Ramos (cell line): ENCODE measurements at regions not wholly inside any gene's neighbourhood (a gene's known extent, or its start where the extent isn't known, plus 50 kb on each side); places are given as distances from the start of the nearest gene placed in this dataset.
"Not testable (repeated sequence)": the region's sequence is repeated elsewhere in the genome, so short reads cannot be mapped to it uniquely, and the experiment has no call there.

Experiments used
- in situ Hi-C: fragments of 300-500 bp; cut with MboI; formaldehyde crosslinking; loops from one replicate; pipeline ENCODE4 v1.14.3; 2022; ENCODE audit warnings: low sequenced_read_pairs; ENCODE audit not compliant: unreplicated experiment

DNA sequence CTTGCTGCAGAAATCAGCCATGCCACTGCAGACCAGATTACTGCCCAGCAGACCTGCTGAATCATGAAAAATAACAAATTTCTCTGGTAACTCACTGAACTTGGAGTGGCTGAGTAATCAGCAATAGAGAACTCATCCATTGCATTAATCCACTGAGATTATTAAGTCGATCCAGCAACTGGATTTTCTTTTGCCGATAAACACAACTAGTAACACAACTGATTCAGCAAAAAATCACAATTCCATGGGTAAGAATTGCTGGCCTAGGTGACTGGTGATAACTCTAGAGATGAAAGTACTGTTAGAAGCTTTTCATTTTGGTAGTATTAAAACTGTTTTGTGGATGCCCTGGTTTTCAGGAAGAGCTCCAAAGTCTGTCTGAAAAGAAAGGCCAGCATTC is 214.5 kb downstream of the ETV1 start:
- in situ Hi-C loops = no loop called here

DNA sequence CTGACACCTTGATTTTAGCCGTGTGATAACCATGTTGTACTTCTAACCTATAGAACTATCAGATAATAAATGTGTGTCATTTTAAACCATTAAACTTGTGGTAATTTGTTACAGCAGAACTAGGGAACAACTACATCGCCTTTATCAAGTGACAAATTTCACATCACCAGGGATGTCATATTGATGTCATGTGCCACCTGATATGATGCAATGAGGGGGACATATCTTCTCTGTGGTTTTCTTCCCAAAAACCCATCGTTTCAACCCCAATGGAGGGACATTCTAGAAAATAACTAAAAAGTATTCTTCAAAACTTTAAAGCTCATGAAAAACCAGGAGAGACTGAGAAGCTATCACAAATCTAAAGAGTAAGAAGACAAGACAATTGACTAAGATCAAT is 212.2 kb downstream of the ETV1 start:
- in situ Hi-C loops = no loop called here

DNA sequence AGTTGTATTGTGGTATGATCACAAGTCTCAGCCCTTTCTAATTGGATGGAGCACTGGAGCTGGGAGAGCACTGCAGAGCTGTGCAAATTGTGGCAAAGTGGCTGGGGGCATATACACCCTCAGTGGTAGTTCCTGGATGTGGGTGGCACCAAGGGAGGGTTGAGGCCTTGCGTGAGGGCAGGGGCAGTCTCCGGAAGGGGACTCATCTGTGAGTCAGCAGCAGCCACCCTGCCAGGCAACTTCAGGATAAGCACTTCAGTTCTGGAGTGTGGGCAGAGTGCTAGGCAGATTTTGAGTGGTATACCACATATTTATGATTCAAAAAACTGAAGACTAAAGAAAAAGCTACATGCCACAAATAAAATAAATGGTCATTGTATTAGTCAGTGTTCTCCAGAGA is 210.5 kb downstream of the ETV1 start:
- in situ Hi-C loops = no loop called here

DNA sequence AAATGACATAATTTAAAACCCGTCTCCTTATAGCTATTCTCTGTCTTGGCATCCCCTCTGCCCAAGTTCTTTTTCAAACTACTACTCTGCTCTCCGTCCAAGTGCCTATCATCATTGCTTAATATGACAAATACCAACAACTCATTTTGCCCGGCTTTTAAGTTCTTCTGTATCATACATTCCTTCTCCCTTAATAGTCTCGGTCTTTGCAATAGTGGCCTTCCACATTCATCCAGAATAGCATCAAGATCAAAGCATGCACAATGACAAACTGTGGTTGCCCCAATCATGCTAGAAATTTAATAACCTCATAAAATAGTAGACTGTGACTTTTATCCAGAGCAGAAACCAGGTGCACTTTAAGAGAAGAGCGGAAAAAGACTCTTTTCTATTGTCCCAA is 198.9 kb downstream of the ETV1 start:
- in situ Hi-C loops = no loop called here

DNA sequence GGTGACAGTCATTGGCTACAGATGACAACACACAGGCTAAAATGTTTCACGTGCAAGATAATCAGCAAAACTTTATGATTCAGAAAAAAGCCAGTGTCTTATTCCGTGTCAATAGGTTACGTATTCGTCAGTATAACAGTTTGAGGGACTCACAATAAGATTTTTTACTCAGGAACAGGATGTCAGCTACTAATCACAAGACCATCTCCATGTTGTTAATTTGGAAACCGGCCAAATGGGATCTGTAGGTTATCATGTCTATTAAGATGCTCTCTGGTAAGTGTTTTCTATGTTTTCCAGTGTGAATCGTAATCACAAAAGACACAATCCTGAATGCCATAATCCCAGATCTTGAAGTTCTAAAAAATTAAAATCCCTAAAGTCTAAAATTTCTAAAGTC is 197.3 kb downstream of the ETV1 start:
- in situ Hi-C loops = no loop called here

DNA sequence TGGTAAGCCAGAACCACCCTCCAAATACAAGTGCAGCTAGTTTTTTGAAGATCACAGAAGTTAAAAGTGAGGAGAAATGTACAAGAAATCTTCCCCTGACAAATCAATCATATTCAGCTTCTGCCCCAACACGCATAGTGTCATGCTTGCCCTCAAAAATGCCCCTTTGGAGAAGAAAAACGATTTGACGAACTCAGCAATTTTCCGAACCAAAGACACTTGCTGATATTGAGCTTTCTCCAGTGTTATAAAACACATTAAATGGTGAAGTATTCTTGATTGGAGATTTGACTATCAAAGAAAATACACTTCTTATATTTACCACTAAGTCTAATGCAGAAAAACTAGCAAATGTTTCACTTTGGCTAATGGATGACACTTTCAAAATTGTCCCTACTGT is 195.5 kb downstream of the ETV1 start:
- in situ Hi-C loops = no loop called here

DNA sequence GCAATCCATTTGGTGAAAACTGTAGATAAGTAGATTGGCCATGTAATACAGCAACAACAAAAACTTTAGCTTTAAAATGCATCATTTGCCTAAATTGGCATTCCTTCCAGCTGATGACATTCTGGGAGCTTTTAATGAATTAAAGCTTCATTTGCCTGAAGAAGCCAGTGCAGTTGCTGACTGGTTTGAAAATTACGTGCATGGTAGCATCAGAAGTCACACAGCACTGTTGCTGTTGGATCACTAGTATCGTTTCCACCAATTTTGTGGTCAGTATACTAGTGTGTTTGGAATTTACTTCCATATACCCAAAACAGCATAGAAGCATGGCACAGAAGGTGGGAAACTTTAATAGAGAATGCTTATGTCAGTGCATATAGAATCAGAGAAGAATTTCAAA is 194.9 kb downstream of the ETV1 start:
- in situ Hi-C loops = no loop called here

DNA sequence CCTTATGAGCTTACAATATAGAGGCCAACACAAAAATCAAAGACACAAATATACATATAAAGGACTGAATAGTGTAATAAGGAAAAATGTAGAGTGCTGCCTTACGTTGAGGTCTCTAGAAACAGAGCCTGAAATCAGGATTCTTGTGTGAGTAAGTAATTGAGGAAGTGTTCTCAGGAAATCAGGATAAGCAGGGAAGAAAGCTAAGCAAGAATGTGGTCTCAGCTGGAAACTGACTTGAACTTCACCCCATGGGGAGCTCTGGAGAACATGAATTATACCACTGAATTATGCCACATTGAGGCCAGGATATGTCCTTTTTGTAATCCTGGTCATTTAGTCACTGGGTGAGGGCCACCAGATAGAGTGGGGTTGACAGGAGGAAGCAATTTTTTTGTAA is 191.9 kb downstream of the ETV1 start:
- in situ Hi-C loops = no loop called here

DNA sequence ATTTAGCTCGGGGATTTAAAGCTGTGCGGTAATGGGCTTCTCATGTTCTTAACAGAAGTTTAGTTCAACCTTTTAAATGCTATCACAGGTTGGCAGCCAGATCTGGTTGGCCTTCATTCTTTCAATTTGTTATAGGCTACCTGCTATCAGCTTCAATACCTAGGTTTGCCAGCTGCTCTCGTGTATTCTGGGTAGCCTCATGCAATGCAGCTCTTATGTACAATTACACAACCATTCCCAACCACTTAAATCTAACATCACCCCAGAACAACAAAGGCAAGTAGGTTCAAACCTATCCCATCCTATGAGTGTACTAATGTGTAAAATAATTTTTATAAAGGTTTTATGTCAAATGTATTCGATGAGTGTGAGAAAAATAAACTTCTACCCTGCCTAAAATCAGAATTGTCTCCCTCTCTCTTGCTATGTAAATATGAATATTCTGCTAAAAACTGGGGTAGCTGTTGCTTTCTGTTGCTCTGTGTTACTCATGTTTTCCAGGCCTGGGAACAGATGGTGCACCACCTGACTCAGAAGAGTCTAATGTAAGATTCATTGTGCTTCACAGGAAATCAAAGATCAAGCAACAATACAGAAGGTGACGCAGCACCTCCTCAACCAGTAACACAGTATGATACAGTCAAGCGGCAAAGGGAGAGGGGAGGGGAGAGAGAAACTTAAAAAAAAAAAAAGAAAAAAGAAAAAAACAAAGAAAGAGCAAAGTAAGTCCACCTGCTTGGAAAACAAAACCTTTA is 188.6 kb downstream of the ETV1 start:
- in situ Hi-C loops = no loop called here

DNA sequence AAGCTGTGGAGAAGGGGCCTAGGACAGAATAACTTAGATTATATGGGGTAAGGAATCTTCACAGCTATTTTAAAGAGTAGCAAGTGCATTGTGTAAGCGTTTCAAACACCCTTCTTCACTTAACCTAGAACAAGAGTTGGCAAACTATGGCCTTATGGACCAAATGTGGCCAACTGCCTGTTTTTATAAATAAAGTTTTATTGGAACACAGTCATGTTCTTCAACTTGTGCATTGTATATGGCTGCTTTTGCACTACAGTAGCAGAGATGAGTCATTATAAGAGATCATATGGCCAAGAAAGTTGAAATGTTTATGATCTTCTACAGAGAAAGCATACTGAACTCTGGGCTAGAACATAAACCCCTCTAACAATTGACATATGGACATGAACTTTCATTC is 187.8 kb downstream of the ETV1 start:
- in situ Hi-C loops = no loop called here

DNA sequence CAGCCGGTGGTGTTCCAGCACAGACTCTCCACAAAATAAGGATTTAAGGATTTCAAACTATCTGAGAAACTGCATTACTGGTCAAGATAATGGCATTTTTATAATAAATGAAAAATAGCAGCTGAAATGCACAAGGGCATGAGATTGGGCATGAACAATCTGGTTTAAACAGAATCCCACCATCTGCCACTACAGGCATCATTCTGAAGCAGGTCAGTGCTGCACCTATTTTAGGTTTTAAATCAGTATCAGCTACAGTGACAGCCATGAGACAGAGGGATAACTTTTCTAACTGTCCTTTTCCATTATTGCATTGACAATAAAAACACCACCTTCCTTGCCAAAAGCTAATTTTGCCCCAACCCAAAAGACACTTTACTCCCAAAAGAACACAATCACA is 186.8 kb downstream of the ETV1 start:
- in situ Hi-C loops = no loop called here

DNA sequence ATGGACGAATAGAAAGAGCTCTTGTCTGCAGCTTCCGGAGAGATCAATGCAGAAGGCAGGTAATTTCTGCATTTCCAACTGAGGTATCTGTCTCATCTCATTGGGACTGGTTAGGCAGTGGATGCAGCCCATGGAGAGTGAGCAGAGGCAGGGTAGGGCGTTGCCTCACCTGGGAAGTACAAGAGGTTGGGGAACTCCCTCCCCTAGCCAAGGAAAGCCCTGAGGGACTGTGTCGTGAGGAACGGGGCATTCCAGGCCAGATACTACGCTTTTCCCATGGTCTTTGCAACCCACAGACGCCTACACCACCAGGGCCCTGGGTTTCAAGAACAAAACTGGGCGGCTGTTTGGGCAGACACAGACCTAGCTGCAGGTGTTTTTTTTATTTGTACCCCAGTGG is 186.3 kb downstream of the ETV1 start:
- in situ Hi-C loops = no loop called here

DNA sequence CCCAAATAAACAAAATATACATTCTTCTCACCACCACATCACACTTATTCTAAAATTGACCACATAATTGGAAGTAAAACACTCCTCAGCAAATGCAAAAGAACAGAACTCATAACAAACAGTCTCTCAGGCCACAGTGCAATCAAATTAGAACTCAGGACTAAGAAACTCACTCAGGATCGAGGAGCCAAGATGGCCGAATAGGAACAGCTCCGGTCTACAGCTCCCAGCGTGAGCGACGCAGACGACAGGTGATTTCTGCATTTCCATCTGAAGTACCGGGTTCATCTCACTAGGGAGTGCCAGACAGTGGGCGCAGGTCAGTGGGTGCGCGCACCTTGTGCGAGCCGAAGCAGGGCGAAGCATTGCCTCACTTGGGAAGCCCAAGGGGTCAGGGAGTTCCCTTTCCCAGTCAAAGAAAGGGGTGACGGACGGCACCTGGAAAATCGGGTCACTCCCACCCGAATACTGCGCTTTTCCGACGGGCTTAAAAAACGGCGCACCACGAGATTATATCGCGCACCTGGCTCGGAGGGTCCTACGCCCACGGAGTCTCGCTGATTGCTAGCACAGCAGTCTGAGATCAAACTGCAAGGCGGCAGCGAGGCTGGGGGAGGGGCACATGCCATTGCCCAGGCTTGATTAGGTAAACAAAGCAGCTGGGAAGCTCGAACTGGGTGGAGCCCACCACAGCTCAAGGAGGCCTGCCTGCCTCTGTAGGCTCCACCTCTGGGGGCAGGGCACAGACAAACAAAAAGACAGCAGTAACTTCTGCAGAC is 183.2 kb downstream of the ETV1 start:
- in situ Hi-C loops = not testable (repeated sequence)

DNA sequence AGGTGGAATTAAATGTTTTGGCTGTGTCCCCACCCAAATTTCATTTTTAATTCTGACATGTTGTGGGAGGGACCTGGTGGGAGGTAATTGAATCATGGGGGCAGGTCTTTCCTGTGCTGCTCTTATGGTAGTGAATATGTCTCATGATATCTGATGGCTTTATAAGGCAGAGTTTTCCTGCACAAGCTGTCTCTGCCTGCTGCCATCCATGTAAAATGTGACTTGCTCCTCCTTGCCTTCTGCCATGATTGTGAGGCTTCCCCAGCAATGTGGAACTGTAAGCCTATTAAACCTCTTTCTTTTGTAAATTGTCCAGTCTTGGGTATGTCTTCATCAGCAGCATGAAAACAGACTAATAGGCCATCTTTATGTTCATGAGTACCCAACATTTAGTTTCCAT is 172.2 kb downstream of the ETV1 start:
- in situ Hi-C loops = not testable (repeated sequence)

DNA sequence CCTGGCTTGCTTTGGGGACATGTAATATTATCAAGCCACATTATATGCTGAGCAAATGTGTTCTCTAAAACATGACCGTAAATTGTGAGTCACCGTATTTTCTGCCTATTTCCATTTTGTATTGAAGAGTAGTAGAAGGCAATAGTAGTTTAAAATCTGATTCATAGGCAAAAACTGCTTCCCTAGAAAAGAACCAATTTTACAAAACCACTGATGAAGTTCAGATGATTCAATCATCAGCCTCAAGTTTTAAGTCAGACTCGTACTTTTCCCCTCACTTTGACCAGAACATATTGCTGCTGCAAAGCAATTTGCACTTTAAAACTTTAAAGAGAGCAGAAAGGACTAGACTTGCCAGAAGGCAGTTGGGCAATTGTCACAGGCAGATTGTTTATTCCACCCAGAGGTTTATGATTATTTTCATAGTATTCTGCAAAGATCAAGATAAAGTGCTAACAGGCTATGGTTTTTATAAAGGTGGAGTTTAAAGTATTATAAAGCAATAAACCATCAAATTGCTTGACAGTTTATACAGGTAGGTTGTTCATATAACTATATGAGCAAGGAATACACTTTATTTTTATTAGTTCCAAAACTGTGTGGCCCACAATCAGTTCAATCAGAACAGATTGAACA is 168.2 kb downstream of the ETV1 start:
- in situ Hi-C loops = no loop called here

DNA sequence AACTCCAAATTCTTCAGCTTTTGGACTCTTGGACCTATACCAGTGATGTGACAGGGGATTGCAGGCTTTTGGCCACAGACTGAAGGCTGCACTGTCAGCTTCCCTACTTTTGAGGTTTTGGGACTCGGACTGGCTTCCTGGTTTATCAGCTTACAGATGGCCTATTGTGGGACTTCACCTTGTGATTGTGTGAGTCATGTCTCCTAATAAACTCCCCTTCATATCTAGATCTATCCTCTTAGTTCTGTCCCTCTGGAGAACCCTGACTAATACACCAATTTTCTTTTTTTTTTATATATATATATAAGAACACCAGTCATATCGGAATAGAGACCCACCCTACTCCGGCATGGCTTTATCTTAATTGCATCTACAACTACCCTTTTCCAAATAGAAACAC is 166.8 kb downstream of the ETV1 start:
- in situ Hi-C loops = no loop called here

DNA sequence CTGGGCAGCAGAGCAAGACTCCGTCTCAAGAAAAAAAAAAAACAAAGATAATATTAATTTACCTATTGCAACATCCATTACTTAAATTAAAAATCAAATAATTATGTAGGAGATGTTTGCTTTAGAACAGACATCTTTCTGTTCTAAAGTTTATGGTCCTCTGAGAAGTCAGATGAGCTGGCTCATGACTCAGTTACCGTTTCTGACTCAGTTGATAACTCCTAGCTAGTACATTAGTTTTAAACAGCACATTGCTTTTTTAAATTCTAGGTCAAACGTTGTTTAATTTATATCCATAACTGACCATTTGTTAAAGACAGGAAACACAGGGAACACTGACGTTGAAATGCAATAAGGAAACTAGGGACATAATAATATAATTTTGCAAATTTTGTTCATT is 162.7 kb downstream of the ETV1 start:
- in situ Hi-C loops = no loop called here

DNA sequence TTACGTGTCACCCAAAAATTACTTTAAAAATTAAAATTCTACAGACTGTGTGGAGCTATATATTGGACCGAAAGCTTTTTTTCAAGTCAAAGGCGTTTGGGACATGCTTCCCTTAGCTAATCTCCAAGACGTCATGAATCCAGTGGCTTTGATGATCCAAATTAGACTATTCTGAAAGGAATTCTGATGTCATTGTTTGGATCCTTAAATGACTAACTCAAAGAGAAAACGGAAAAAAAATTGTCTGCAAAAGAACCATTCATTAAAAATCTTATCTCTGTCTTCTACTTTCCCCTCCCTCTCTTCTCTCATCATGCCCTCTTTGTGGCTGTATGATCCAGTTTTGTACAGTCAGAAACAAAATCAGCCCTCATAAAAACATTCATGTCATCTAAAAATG is 161.8 kb downstream of the ETV1 start:
- in situ Hi-C loops = no loop called here

DNA sequence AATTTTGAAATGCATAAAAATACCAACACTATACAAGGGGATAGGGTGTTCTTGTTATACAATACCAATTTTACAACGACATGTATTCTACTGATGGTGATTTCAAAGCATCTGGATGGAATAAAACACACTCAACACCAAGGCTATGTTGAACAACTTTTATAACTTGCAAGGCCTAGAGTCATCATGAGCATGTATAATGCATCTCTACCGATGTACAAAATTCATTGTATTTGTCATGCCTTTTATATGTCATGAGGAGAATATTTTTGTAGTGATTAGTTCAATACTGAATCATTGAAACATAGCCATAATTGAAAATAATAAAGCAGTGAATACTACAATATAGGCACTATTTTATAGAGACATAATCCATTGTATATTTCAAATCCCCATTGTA is 160.2 kb downstream of the ETV1 start:
- in situ Hi-C loops = no loop called here

DNA sequence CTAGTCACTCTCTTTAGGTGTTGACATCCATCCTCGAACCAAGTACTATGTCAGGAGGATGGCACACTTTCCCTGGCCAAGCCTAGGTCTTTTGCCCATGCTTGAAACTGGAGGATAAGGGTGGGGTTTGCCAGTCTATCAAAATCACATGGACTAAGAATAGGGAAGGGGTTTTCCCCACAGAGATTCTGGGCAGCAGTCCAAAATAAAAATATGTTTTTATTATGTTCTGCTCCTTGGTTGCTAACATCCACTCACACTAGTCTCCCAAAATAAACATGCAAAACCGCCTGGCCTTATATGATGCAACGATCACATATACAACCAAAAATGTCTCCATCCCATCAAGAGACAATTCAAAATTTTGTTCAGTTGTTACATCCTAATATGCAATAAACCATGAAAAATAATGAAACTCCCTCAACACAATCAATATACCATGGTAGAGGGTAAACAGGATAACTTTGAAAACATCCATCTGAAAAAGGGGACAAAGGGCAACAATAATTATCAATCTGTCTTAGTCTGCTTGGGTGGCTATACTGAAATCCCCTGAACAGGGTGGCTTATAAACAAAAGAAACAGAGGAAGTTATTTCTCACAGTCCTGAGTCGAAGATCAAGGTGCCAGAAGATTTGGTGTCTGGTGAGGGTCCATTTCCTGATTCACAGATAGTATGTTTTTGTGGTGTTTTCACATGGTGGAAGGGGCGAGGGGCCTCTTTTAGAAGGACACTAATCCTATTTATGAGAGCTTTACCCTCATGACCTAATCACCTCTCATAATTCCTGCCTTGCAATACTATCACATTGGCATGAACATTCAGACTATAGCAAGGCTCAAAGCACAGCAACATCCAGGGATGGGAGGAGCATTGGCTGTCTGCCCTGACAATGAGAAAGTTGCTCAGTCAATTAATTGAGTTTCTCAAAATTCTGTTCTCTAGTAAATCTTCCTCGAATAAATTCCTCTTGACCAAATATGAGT is 159.3 kb downstream of the ETV1 start:
- in situ Hi-C loops = no loop called here
